ENCODE measurements at regions not wholly inside any gene's neighbourhood (a gene's known extent, or its start where the extent isn't known, plus 50 kb on each side); places are given as distances from the start of the nearest gene placed in this dataset.

- no peak for TF ChIP-seq TCF12 (IDR thresholded peaks at IDR 0.05; ENCODE audit: low read depth)
- no peak for TF ChIP-seq REST (IDR thresholded peaks at IDR 0.05; ENCODE audit: low read depth)
- no peak for TF ChIP-seq RAD21 (IDR thresholded peaks at IDR 0.05; ENCODE audit: low read depth)
- TF ChIP-seq ZBTB7A (IDR thresholded peaks at IDR 0.05; ENCODE audit: low read depth): no peak
- no peak for TF ChIP-seq TEAD4 (IDR thresholded peaks at IDR 0.05)
- no peak for TF ChIP-seq EP300 (IDR thresholded peaks at IDR 0.05; ENCODE audit: borderline replicate concordance)
Measured at GRCh38 chr18:4843771-4844170, 353.3 kb downstream of the AKAIN1 start.

- TF ChIP-seq REST (IDR thresholded peaks at IDR 0.05; ENCODE audit: low read depth) (no peak), FOXM1 (IDR thresholded peaks at IDR 0.05; ENCODE audit: borderline replicate concordance, low read depth) (no peak), EP300 (IDR thresholded peaks at IDR 0.05; ENCODE audit: borderline replicate concordance) (no peak), USF1 (IDR thresholded peaks at IDR 0.05) (no peak), NFIC (IDR thresholded peaks at IDR 0.05) (no peak), RAD21 (IDR thresholded peaks at IDR 0.05; ENCODE audit: low read depth) (no peak), YY1 (IDR thresholded peaks at IDR 0.05; ENCODE audit: low read depth) (no peak)
Measured at GRCh38 chr18:4842751-4843150, 354.3 kb downstream of the AKAIN1 start.

GRCh38 chr18:4842287-4842686, 354.8 kb downstream of the AKAIN1 start:
- TF ChIP-seq TCF12 (IDR thresholded peaks at IDR 0.05; ENCODE audit: low read depth) (no peak), YY1 (IDR thresholded peaks at IDR 0.05; ENCODE audit: low read depth) (no peak), CREB1 (IDR thresholded peaks at IDR 0.05; ENCODE audit: low read depth) (no peak), ZBTB7A (IDR thresholded peaks at IDR 0.05; ENCODE audit: low read depth) (no peak), USF1 (IDR thresholded peaks at IDR 0.05) (no peak), FOXM1 (IDR thresholded peaks at IDR 0.05; ENCODE audit: borderline replicate concordance, low read depth) (no peak), TAF1 (IDR thresholded peaks at IDR 0.05; ENCODE audit: low read depth) (no peak), NFIC (IDR thresholded peaks at IDR 0.05) (no peak), REST (IDR thresholded peaks at IDR 0.05; ENCODE audit: low read depth) (no peak), TEAD4 (IDR thresholded peaks at IDR 0.05) (no peak), EP300 (IDR thresholded peaks at IDR 0.05; ENCODE audit: borderline replicate concordance) (no peak), EGR1 (IDR thresholded peaks at IDR 0.05) (no peak), CEBPB (IDR thresholded peaks at IDR 0.05) (no peak), RAD21 (IDR thresholded peaks at IDR 0.05; ENCODE audit: low read depth) (no peak), MAX (IDR thresholded peaks at IDR 0.05) (no peak)

- TF ChIP-seq EP300 (IDR thresholded peaks at IDR 0.05; ENCODE audit: borderline replicate concordance): no peak
- no peak for TF ChIP-seq ZBTB7A (IDR thresholded peaks at IDR 0.05; ENCODE audit: low read depth)
- no peak for TF ChIP-seq REST (IDR thresholded peaks at IDR 0.05; ENCODE audit: low read depth)
- TF ChIP-seq TCF12 (IDR thresholded peaks at IDR 0.05; ENCODE audit: low read depth): no peak
- TF ChIP-seq FOXM1 (IDR thresholded peaks at IDR 0.05; ENCODE audit: borderline replicate concordance, low read depth): no peak
- TF ChIP-seq CEBPB (IDR thresholded peaks at IDR 0.05): no peak
- TF ChIP-seq CREB1 (IDR thresholded peaks at IDR 0.05; ENCODE audit: low read depth): no peak
- TF ChIP-seq MAX (IDR thresholded peaks at IDR 0.05): no peak
Measured at GRCh38 chr18:4839639-4840038, 357.4 kb downstream of the AKAIN1 start.
